ENCODE measurements at regions not wholly inside any gene's neighbourhood (a gene's known extent, or its start where the extent isn't known, plus 50 kb on each side); places are given as distances from the start of the nearest gene placed in this dataset.

- TF ChIP-seq CREB1 (IDR thresholded peaks at IDR 0.05), result no peak
- TF ChIP-seq CTCF (IDR thresholded peaks at IDR 0.05; ENCODE audit: control extremely low read depth in 1 of 3, insufficient read depth in 1 of 3, low read depth in 1 of 3, low read length in 3 of 3), result no peak
- TF ChIP-seq POLR2A (IDR thresholded peaks at IDR 0.05; ENCODE audit: control extremely low read depth in 1 of 2, low read depth in 2 of 2, low read length in 2 of 2), result no peak
Measured at GRCh38 chr5:82784521-82784920, 292.7 kb downstream of the TMEM167A start.

All from H1 (cell line).